ENCODE measurements at regions not wholly inside any gene's neighbourhood (a gene's known extent, or its start where the extent isn't known, plus 50 kb on each side); places are given as distances from the start of the nearest gene placed in this dataset.

DNA sequence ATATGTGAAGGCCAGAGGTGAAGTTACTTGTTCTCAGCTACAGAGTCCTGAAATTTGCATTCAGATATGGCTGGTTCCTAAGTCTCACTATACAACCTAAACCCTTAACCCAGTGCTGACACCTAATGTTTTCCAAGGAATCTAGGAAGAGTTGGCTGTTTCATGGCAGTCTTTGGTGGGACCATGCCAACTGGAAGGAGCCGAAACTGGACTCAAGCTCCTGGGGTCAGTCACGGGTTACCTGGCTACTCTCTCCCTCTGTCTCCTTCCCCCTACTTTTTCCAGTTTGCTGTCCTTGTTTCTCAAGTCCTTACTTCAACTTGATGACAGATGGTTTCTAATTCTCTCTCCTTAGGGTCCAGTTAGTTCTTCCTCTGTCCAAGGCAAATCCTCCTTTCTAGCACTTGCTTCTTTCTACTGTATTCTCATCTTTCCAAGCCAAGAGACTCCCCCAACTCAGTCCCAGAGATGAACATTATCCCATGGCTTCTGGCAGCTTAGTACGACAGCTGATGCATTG lies 88.6 kb upstream of the COL6A5 start (continued):
- TF ChIP-seq, protein P1, sequence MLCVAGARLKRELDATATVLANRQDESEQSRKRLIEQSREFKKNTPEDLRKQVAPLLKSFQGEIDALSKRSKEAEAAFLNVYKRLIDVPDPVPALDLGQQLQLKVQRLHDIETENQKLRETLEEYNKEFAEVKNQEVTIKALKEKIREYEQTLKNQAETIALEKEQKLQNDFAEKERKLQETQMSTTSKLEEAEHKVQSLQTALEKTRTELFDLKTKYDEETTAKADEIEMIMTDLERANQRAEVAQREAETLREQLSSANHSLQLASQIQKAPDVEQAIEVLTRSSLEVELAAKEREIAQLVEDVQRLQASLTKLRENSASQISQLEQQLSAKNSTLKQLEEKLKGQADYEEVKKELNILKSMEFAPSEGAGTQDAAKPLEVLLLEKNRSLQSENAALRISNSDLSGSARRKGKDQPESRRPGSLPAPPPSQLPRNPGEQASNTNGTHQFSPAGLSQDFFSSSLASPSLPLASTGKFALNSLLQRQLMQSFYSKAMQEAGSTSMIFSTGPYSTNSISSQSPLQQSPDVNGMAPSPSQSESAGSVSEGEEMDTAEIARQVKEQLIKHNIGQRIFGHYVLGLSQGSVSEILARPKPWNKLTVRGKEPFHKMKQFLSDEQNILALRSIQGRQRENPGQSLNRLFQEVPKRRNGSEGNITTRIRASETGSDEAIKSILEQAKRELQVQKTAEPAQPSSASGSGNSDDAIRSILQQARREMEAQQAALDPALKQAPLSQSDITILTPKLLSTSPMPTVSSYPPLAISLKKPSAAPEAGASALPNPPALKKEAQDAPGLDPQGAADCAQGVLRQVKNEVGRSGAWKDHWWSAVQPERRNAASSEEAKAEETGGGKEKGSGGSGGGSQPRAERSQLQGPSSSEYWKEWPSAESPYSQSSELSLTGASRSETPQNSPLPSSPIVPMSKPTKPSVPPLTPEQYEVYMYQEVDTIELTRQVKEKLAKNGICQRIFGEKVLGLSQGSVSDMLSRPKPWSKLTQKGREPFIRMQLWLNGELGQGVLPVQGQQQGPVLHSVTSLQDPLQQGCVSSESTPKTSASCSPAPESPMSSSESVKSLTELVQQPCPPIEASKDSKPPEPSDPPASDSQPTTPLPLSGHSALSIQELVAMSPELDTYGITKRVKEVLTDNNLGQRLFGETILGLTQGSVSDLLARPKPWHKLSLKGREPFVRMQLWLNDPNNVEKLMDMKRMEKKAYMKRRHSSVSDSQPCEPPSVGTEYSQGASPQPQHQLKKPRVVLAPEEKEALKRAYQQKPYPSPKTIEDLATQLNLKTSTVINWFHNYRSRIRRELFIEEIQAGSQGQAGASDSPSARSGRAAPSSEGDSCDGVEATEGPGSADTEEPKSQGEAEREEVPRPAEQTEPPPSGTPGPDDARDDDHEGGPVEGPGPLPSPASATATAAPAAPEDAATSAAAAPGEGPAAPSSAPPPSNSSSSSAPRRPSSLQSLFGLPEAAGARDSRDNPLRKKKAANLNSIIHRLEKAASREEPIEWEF (IDR thresholded peaks at IDR 0.05; ENCODE audit: insufficient replicate concordance, low read depth, low read length): no peak
- TF ChIP-seq SPI1 (IDR thresholded peaks at IDR 0.05; ENCODE audit: borderline replicate concordance, insufficient read depth, low read depth, low read length): no peak
- TF ChIP-seq TBL1XR1 (IDR thresholded peaks at IDR 0.05; ENCODE audit: low read depth, low read length): no peak
- TF ChIP-seq TARDBP (IDR thresholded peaks at IDR 0.05; ENCODE audit: borderline replicate concordance): no peak
- no peak for TF ChIP-seq POU2F2 (IDR thresholded peaks at IDR 0.05; ENCODE audit: borderline replicate concordance, low read depth, low read length)

GRCh38 chr3:130258532-130258952 lies 86.9 kb upstream of the COL6A5 start:
- Histone ChIP-seq H3K36me3 (ENCODE audit: control insufficient read depth in 2 of 2, insufficient read depth in 2 of 2, low read length in 1 of 2) (no peaks in the 10 kb centered on the region), H3K4me2 (ENCODE audit: control insufficient read depth, insufficient read depth) (no peak overlapping the region), H3K9me3 (replicated peaks; ENCODE audit: control insufficient read depth, insufficient read depth, low read length) (no peaks in the 10 kb centered on the region), H3K4me1 (ENCODE audit: control insufficient read depth, insufficient read depth, low read length) (no peaks in the 10 kb centered on the region), H3K9ac (ENCODE audit: control insufficient read depth, insufficient read depth, low read length) (no peak overlapping the region), H3K79me2 (ENCODE audit: control insufficient read depth, insufficient read depth, low read length) (no peaks in the 10 kb centered on the region), H3K4me3 (no peak overlapping the region), H2AFZ (ENCODE audit: control insufficient read depth, low read depth, low read length) (no peak overlapping the region), H3K27me3 (replicated peaks in 1 of 2; ENCODE audit: control insufficient read depth in 2 of 2, insufficient read depth in 2 of 2, low read length in 1 of 2) (no peaks in the 10 kb centered on the region; a peak in 1 of 4 replicates), H3K27ac (ENCODE audit: control insufficient read depth, insufficient read depth) (no peak overlapping the region), H4K20me1 (ENCODE audit: control insufficient read depth, insufficient read depth) (no peaks in the 10 kb centered on the region)
- ChIA-PET POLR2A (no interaction called here), CTCF (no interaction called here), RAD21 (ENCODE audit: unreplicated experiment) (no interaction called here), SMC1A (ENCODE audit: uncharacterized antibody, unreplicated experiment) (no interaction called here)
- BruUV-seq (replicated peaks): no TSS peak
- FAIRE-seq (no peak), DNase-seq (ENCODE audit: low read depth, low spot score) (no peak), ATAC-seq (no peak)
- 36% methylated on average over 9 of the region's 9 CpGs for WGBS (ENCODE audit: insufficient coverage, insufficient replicate concordance, low lambda C conversion rate, missing lambda C conversion rate)
- TF ChIP-seq TARDBP (IDR thresholded peaks at IDR 0.05; ENCODE audit: borderline replicate concordance): no peak
- no peak for TF ChIP-seq SMAD5 (IDR thresholded peaks at IDR 0.05; ENCODE audit: low read depth)
- no peak for TF ChIP-seq JUNB (IDR thresholded peaks at IDR 0.05)
- no peak for TF ChIP-seq TAF1 (IDR thresholded peaks at IDR 0.05; ENCODE audit: borderline replicate concordance, low read depth, low read length)
- in situ Hi-C loops (cut with MboI): no loop called here
- intact Hi-C loops (cut with micrococcal nuclease; ENCODE audit: unreplicated experiment): no loop called here

Measured in GM12878 (cell line).